Fibroblast of the aortic adventitia (primary cell): ENCODE measurements at regions not wholly inside any gene's neighbourhood (a gene's known extent, or its start where the extent isn't known, plus 50 kb on each side); places are given as distances from the start of the nearest gene placed in this dataset.
A peak's percentile ranks its signal among the peaks of the same experiment; 100 is the strongest.

Experiments
- DNase-seq: peaks from one replicate; pipeline ENCODE4 v3.0.0-alpha.2; 2010; ENCODE audit warnings: low read depth
- H3K4me3 ChIP-seq: 2 replicates; pipeline ENCODE4 v1.5.1; 2011; ENCODE audit warnings: low read depth, mild to moderate bottlenecking, control low read depth, low read length, moderate library complexity
- TF ChIP-seq, protein P1 (sequence below): IDR thresholded peaks from 2 replicates; pipeline ENCODE4 v1.5.1; 2011; ENCODE audit warnings: mild to moderate bottlenecking, low read length, control low read depth, inconsistent platforms; ENCODE audit not compliant: insufficient read depth

DNA sequence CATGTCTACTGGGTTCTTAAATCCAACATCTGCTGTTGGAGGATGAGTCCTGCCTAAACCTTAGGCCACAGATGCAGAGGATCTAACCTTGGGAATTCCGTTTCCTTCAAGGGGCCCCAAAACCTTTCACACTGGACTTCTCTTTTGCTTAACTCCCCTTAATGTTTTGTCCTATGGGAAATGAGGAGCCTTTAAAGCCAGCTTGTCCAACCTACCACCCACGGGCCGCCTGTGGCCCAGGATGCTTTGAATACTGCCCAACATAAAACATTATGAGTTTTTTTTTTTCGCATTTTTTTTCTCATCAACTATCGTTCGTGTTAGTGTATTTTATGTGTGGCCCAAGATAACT lies 157.2 kb upstream of the SLC1A4 start:
- TF ChIP-seq, protein P1, sequence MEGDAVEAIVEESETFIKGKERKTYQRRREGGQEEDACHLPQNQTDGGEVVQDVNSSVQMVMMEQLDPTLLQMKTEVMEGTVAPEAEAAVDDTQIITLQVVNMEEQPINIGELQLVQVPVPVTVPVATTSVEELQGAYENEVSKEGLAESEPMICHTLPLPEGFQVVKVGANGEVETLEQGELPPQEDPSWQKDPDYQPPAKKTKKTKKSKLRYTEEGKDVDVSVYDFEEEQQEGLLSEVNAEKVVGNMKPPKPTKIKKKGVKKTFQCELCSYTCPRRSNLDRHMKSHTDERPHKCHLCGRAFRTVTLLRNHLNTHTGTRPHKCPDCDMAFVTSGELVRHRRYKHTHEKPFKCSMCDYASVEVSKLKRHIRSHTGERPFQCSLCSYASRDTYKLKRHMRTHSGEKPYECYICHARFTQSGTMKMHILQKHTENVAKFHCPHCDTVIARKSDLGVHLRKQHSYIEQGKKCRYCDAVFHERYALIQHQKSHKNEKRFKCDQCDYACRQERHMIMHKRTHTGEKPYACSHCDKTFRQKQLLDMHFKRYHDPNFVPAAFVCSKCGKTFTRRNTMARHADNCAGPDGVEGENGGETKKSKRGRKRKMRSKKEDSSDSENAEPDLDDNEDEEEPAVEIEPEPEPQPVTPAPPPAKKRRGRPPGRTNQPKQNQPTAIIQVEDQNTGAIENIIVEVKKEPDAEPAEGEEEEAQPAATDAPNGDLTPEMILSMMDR, result no peak
- no peak for DNase-seq
- H3K4me3 ChIP-seq, result no peak overlapping the region

DNA sequence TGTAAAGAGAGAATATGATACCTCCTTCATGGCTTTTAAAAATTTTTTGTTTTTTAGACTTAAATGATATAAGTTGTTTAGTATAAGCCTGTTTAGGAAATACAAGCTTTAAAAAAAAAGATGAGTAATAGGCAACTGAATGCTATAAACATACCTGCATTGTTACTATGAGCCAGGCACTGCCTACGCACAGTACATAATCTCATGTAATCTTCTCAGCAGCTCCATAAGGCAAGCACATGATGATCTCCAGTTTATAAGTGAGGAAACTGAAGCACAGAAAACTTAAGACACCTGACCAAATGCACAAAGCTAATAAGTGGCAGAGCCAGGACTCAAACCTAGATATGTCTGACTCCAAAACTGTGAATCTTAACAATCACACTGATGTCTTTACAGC lies 156.3 kb upstream of the SLC1A4 start:
- H3K4me3 ChIP-seq, result no peak overlapping the region
- DNase-seq, result no peak
- TF ChIP-seq, protein P1, result no peak

DNA sequence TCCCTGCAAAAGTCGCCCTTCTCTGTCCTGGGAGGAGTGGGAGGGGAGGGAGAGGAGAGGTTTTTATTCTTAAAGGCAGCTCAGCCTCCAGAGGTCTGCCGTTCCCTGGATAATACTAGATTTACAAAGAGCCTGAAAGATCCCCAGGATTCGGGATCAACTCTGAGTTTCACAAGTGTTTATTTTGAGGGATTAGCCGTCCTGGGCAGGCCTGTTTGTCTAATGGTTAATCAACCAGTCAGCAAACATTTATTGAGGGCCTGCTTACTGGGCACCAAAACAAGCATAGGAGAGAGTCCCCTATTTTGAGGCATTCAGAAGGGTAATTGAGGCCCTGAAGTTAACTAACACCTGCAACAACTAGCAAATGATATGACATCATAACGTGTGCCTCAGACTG lies 152.6 kb upstream of the SLC1A4 start:
- TF ChIP-seq, protein P1, result no peak
- DNase-seq, result no peak
- no peak overlapping the region for H3K4me3 ChIP-seq

DNA sequence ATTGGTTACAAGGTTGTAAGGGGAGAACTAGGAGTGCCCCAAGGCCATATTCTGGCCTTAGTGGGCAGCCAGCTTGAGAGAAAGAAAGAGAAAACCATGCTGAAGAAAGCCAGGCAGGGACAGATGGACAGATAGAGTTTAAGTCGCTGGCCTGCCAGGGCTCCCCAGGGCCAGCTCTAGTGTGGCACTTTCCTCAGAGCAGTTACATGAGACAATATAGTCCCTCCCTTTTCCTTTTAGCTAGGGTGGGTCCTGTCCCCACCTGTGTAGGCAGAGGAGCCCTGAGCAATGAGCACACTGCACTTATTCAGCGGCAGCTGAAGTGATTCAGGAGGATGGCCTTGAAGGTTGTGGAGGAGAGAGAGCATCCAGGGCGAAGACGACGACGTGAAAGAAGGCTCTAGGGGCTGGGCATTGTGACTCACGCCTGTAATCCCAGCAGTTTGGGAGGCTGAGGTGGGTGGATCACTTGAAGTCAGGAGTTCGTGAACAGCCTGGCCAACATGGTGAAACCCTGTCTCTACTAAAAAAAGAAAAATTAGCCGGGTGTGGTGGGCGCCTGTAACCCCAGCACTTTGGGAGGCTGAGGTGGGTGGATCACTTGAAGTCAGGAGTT lies 152.0 kb upstream of the SLC1A4 start:
- no peak overlapping the region for H3K4me3 ChIP-seq
- DNase-seq, result peak; percentile 57
- TF ChIP-seq, protein P1, result no peak

DNA sequence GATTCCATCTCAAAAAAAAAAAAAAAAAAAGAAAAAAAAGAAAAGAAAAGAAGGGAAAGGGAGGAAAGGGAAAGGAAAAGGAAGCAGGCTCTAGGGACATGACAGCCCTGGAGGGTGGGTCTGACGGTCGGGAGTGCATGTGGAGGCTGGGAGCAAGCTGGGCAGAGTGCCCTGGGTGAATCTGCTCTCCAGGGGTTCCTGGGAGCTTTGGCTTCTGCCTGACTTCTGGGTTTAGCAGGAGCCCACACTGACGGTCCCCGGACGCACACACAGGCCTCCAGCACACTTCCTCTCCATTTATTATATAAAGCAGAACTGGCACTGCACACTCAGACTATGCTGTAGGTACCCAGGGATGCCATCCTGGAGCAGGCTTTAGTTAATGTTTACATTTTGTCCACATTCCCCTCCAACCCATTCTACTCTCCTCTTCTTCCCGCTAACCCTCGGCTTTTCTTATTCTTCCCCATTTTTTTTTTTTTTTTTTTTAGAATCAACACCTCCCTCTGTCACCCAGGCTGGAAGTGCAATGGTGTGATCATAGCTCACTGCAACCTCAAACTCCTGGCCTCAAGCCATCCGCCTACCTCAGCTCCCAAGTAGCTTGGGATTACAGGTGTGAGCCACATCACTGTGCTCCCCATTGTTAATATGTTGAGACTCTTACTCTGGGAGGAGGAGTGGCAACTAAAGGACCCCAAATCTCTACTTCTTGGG lies 151.1 kb upstream of the SLC1A4 start:
- H3K4me3 ChIP-seq, result no peak overlapping the region
- DNase-seq, result no peak
- TF ChIP-seq, protein P1, result no peak

DNA sequence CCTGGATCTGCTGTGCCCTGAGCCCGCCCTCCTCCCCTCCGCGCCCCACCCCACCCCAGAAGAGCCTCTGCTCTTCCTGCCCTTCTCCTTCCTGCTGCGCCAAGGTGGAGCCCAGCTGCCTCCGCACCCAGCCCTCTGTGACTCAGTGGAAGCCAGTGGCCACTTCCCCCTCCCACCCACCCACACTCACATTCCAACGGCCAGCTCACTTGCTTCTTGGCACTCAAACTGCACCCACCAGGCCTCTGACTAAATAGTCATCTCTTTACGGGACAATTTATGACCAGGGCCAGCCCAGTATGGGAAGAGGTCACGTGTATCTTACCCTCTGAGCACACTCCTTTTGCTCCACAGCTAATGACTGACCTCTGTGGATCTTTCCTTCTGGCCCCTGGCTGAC lies 150.4 kb upstream of the SLC1A4 start:
- TF ChIP-seq, protein P1, result no peak
- DNase-seq, result peak; percentile 91
- H3K4me3 ChIP-seq, result no peak overlapping the region

DNA sequence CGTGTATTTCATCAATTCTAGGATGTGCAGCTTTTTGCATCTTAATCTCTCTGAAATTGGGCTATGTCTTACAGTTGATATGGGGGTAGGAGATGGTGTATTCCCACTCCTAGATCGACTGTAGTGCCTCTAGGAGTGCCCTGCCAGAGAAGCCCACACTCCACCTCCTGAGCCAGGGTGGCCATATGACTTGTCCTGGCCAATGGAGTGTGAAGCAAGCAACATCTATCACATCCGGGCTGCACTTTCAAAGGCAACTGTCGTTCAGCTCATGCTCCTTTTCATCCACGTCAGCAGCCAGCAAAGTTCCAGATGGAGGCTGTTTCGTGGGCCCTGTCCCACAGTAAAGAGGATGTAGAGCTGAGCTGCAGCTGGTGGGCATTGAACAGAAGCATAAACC lies 149.4 kb upstream of the SLC1A4 start:
- H3K4me3 ChIP-seq, result no peak overlapping the region
- no peak for DNase-seq
- TF ChIP-seq, protein P1, result no peak
